MM.1S (cell line): ENCODE measurements at regions not wholly inside any gene's neighbourhood (a gene's known extent, or its start where the extent isn't known, plus 50 kb on each side); places are given as distances from the start of the nearest gene placed in this dataset.

Source experiments
- CTCF ChIP-seq: fragments of 300-600 bp; sonication (generic); IDR thresholded peaks from 2 replicates; pipeline ENCODE4 v1.5.1; 2016; ENCODE audit warnings: antibody characterized with exemption, low read length, mixed read lengths
- EZH2phosphoT487 ChIP-seq: fragments of 300-600 bp; sonication (generic); IDR thresholded peaks from 2 replicates; pipeline ENCODE4 v1.6.1; 2018; ENCODE audit warnings: antibody characterized with exemption, low read length

GRCh38 chr14:104344818-104345620, 206.6 kb downstream of the KIF26A start:
- TF ChIP-seq CTCF: no peak
- TF ChIP-seq EZH2phosphoT487: no peak
